ENCODE measurements at regions not wholly inside any gene's neighbourhood (a gene's known extent, or its start where the extent isn't known, plus 50 kb on each side); places are given as distances from the start of the nearest gene placed in this dataset.

GRCh38 chr6:115768500-115768899, 292.2 kb downstream of the FRK start:
- TF ChIP-seq, protein P1, sequence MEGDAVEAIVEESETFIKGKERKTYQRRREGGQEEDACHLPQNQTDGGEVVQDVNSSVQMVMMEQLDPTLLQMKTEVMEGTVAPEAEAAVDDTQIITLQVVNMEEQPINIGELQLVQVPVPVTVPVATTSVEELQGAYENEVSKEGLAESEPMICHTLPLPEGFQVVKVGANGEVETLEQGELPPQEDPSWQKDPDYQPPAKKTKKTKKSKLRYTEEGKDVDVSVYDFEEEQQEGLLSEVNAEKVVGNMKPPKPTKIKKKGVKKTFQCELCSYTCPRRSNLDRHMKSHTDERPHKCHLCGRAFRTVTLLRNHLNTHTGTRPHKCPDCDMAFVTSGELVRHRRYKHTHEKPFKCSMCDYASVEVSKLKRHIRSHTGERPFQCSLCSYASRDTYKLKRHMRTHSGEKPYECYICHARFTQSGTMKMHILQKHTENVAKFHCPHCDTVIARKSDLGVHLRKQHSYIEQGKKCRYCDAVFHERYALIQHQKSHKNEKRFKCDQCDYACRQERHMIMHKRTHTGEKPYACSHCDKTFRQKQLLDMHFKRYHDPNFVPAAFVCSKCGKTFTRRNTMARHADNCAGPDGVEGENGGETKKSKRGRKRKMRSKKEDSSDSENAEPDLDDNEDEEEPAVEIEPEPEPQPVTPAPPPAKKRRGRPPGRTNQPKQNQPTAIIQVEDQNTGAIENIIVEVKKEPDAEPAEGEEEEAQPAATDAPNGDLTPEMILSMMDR (IDR thresholded peaks at IDR 0.05; ENCODE audit: low read length): no peak
- no peak for TF ChIP-seq EZH2 (optimal IDR thresholded peaks at IDR 0.05; ENCODE audit: low read depth, low read length)
